Thyroid gland (tissue), 4 donors: ENCODE measurements at regions not wholly inside any gene's neighbourhood (a gene's known extent, or its start where the extent isn't known, plus 50 kb on each side); places are given as distances from the start of the nearest gene placed in this dataset.

Experiments used
- POLR2A ChIP-seq, 2 donors: fragments of 450-650 bp; IDR thresholded peaks; one replicate each; pipeline ENCODE4 v1.6.1; 2017; ENCODE audit warnings: antibody characterized with exemption in 2 of 2, mild to moderate bottlenecking in 2 of 2, moderate library complexity in 1 of 2
- TF ChIP-seq, protein P1 (sequence below), 6 experiments: fragments of 200-600 bp in 3 of 6; fragments of 450-650 bp in 3 of 6; sonication (generic) in 3 of 6; IDR thresholded peaks; one replicate each; pipeline ENCODE4 v1.5.1; 2016 to 2019; ENCODE audit warnings: antibody characterized with exemption in 6 of 6, mild to moderate bottlenecking in 2 of 6, inconsistent platforms in 1 of 6, moderate library complexity in 1 of 6

DNA sequence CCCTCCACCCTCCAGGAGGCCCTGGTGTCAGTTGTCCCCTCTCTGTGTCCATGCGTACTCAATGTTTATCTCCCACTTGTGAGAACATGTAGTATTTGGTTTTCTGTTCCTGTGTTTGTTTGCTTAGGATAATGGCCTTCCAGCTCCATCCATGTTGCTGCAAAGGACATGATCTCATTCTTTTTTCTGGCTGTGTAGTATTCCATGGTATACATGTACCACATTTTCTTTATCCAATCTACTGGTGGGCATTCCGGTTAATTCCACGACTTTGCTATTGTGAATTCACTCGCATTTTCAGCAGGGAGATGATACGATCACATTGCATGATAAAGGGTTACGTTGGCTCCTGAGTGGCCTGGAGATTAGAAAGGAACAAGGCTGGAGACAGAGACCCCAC, 286.2 kb downstream of the FOXL1 start:
- TF ChIP-seq POLR2A (IDR thresholded peaks at IDR 0.05): no peak
- TF ChIP-seq, protein P1, sequence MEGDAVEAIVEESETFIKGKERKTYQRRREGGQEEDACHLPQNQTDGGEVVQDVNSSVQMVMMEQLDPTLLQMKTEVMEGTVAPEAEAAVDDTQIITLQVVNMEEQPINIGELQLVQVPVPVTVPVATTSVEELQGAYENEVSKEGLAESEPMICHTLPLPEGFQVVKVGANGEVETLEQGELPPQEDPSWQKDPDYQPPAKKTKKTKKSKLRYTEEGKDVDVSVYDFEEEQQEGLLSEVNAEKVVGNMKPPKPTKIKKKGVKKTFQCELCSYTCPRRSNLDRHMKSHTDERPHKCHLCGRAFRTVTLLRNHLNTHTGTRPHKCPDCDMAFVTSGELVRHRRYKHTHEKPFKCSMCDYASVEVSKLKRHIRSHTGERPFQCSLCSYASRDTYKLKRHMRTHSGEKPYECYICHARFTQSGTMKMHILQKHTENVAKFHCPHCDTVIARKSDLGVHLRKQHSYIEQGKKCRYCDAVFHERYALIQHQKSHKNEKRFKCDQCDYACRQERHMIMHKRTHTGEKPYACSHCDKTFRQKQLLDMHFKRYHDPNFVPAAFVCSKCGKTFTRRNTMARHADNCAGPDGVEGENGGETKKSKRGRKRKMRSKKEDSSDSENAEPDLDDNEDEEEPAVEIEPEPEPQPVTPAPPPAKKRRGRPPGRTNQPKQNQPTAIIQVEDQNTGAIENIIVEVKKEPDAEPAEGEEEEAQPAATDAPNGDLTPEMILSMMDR (IDR thresholded peaks at IDR 0.05): no peak
